Stomach (tissue), 8 donors: ENCODE measurements at regions not wholly inside any gene's neighbourhood (a gene's known extent, or its start where the extent isn't known, plus 50 kb on each side); places are given as distances from the start of the nearest gene placed in this dataset.
"Not testable (repeated sequence)": the region's sequence is repeated elsewhere in the genome, so short reads cannot be mapped to it uniquely, and the experiment has no call there.

Source experiments
- DNase-seq, 2 donors: peaks; one replicate each; pipeline versions ENCODE4 v3.0.0 to v3.0.0-alpha.2; 2013 to 2019
- H3K27ac ChIP-seq, 5 donors: fragments of 200-600 bp in 4 of 5; sonication (generic) in 4 of 5; one replicate each; pipeline ENCODE4 v1.5.1; 2013 to 2019; ENCODE audit warnings: mild to moderate bottlenecking in 1 of 5, moderate library complexity in 1 of 5
- H3K27me3 ChIP-seq, 3 donors: fragments of 200-600 bp; sonication (generic); one replicate each; pipeline ENCODE4 v1.5.1; 2017 to 2019; ENCODE audit warnings: mixed run types in 1 of 3
- H3K36me3 ChIP-seq, 4 donors: fragments of 200-600 bp; sonication (generic); 1 replicate in 3 of 4; 2 replicates in 1 of 4; pipeline ENCODE4 v1.5.1; 2016 to 2019
- H3K4me1 ChIP-seq, 4 donors: fragments of 200-600 bp; sonication (generic); one replicate each; pipeline ENCODE4 v1.5.1; 2016 to 2019
- H3K4me3 ChIP-seq, 4 donors: fragments of 200-600 bp; sonication (generic) in 3 of 4; one replicate each; pipeline ENCODE4 v1.5.1; 2016 to 2019; ENCODE audit warnings: mild to moderate bottlenecking in 1 of 4
- H3K9me3 ChIP-seq, 4 donors: fragments of 200-600 bp; sonication (generic); one replicate each; pipeline ENCODE4 v1.5.1; 2016 to 2019
- CTCF ChIP-seq, 7 experiments: fragments of 450-650 bp in 4 of 7; fragments of 200-600 bp in 3 of 7; sonication (generic) in 3 of 7; IDR thresholded peaks; one replicate each; pipeline ENCODE4 v1.5.1; 2016 to 2019; ENCODE audit warnings: antibody characterized with exemption in 7 of 7, control low read depth in 2 of 7, mild to moderate bottlenecking in 1 of 7
- EP300 ChIP-seq: sonication (generic); formaldehyde crosslinking; IDR thresholded peaks from one replicate; pipeline ENCODE4 v1.6.1; 2017; ENCODE audit warnings: antibody characterized with exemption
- POLR2A ChIP-seq, 4 donors: fragments of 450-650 bp; IDR thresholded peaks; one replicate each; pipeline ENCODE4 v1.6.1; 2016; ENCODE audit warnings: antibody characterized with exemption in 4 of 4, control low read depth in 2 of 4, mild to moderate bottlenecking in 1 of 4, moderate library complexity in 1 of 4
- POLR2AphosphoS5 ChIP-seq, 3 donors: sonication (generic); formaldehyde crosslinking; IDR thresholded peaks; one replicate each; pipeline ENCODE4 v1.6.1; 2016; ENCODE audit warnings: antibody characterized with exemption in 3 of 3
- WGBS, 5 donors: extraction: QIAGEN DNeasy Blood & Tissue Kit in 3 of 5; methylation state at CpG; one replicate each; pipeline versions ENCODE4 v1.1.5 to v1.1.7; 2013 to 2018; 5-methylcytosine and 5-hydroxymethylcytosine counted together
- intact Hi-C: fragments of 100-400 bp; cut with DNase I; formaldehyde crosslinking; loops from one replicate; pipeline ENCODE4 v1.15.1; 2023; ENCODE audit warnings: low total_unique reads
- donor health status: healthy with polysubstance abuse.
- donor health status: Bipolar disorder and iron deficiency.
- donor health status: healthy.

GRCh38 chr1:102790997-102791396 is 317.3 kb downstream of the COL11A1 start:
- intact Hi-C loops, result no loop called here
- Histone ChIP-seq H3K36me3 (no peaks in the 10 kb centered on the region), H3K27ac (no peak overlapping the region), H3K4me1 (no peaks in the 10 kb centered on the region), H3K27me3 (no peaks in the 10 kb centered on the region), H3K4me3 (no peak overlapping the region), H3K9me3 (no peaks in the 10 kb centered on the region)
- peak in 1 of 2 donors; percentile 7 for DNase-seq
- TF ChIP-seq POLR2A (IDR thresholded peaks at IDR 0.05) (no peak), CTCF (IDR thresholded peaks at IDR 0.05) (no peak), POLR2AphosphoS5 (IDR thresholded peaks at IDR 0.05) (no peak), EP300 (no peak)

- H3K36me3 ChIP-seq, H3K27ac ChIP-seq, H3K4me3 ChIP-seq, H3K9me3 ChIP-seq, DNase-seq, H3K4me1 ChIP-seq, H3K27me3 ChIP-seq, intact Hi-C loops: not testable (repeated sequence)
- WGBS, 5 donors, result 47 to 57% (median 55%) methylated on average over 2 of the region's 2 CpGs
These were observed 318.4 kb downstream of the COL11A1 start for GRCh38 chr1:102789951-102790350.

- no peaks in the 10 kb centered on the region for H3K4me1 ChIP-seq
- no peak overlapping the region for H3K27ac ChIP-seq
- no peak for DNase-seq
- H3K27me3 ChIP-seq, result no peaks in the 10 kb centered on the region
- TF ChIP-seq POLR2A (IDR thresholded peaks at IDR 0.05), result no peak
- no peak for TF ChIP-seq POLR2AphosphoS5 (IDR thresholded peaks at IDR 0.05)
- no peak for TF ChIP-seq EP300
- TF ChIP-seq CTCF (IDR thresholded peaks at IDR 0.05), result no peak
- WGBS, 5 donors, result 44 to 78% (median 63%) methylated on average over 3 of the region's 3 CpGs
- H3K9me3 ChIP-seq, result peaks cover 0 to 21% (median 7%) of the 10 kb centered on the region in 4 donors
- no peaks in the 10 kb centered on the region for H3K36me3 ChIP-seq
- intact Hi-C loops, result no loop called here
- H3K4me3 ChIP-seq, result no peak overlapping the region
These were observed 324.8 kb downstream of the COL11A1 start for GRCh38 chr1:102783487-102783886.

GRCh38 chr1:102782144-102782543 is 326.2 kb downstream of the COL11A1 start:
- DNase-seq, result no peak
- Histone ChIP-seq H3K36me3 (no peaks in the 10 kb centered on the region), H3K9me3 (peaks cover 0 to 21% (median 7%) of the 10 kb centered on the region in 4 donors), H3K27me3 (no peaks in the 10 kb centered on the region), H3K27ac (no peak overlapping the region), H3K4me3 (no peak overlapping the region), H3K4me1 (no peaks in the 10 kb centered on the region)
- TF ChIP-seq EP300 (no peak), POLR2AphosphoS5 (IDR thresholded peaks at IDR 0.05) (no peak), CTCF (IDR thresholded peaks at IDR 0.05) (no peak), POLR2A (IDR thresholded peaks at IDR 0.05) (no peak)
- intact Hi-C loops, result no loop called here

- Histone ChIP-seq H3K4me3 (no peak overlapping the region), H3K27ac (no peak overlapping the region), H3K27me3 (no peaks in the 10 kb centered on the region), H3K36me3 (no peaks in the 10 kb centered on the region), H3K4me1 (no peaks in the 10 kb centered on the region), H3K9me3 (no peaks in the 10 kb centered on the region)
- intact Hi-C loops, result no loop called here
- WGBS, 5 donors, result 42 to 60% (median 55%) methylated on average over 1 of the region's 1 CpG
- DNase-seq, result no peak
- no peak for TF ChIP-seq POLR2AphosphoS5 (IDR thresholded peaks at IDR 0.05)
- TF ChIP-seq POLR2A (IDR thresholded peaks at IDR 0.05), result no peak
- TF ChIP-seq EP300, result no peak
- no peak for TF ChIP-seq CTCF (IDR thresholded peaks at IDR 0.05)
These were observed 332.3 kb downstream of the COL11A1 start for GRCh38 chr1:102776071-102776470.
